ENCODE measurements at regions not wholly inside any gene's neighbourhood (a gene's known extent, or its start where the extent isn't known, plus 50 kb on each side); places are given as distances from the start of the nearest gene placed in this dataset.
"Not testable (repeated sequence)": the region's sequence is repeated elsewhere in the genome, so short reads cannot be mapped to it uniquely, and the experiment has no call there.

DNA sequence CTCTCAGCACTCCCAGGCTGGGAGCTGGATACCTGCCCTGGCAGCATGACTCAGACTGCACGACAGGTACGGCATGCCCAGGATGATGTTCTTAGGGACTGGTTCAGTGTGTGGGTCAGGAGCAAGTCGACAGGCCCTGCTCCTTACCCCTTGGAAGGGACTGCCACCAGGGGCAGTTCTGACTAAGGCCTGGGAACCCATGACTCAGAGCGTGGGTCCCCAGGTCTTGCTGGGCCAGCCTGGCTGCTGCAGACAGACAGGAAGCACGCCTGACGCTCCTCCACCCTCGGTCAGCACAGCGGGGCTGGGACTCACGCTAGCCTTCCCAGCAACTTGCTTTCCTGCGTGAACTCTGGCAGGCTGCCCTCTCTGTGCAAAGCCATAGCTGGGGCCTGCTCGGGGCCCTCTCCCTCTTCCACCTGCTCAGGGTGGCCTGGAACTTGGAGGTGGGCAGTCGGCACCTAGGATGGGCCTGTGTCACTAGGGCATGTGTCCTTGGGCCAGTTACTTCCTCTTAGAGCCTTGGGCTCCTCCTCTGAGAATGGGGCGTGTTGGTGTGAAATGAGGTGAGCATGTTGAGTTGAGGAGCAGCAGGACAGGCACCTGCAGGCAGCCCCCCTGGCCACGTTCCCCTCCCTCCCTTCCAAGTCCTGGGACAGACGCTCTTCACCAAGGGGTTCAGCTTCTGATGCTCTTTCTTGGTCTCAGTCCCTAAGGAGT is 127.0 kb upstream of the AKAP13 start:
- H3K9me1 ChIP-seq (ENCODE audit: insufficient read depth, low read length); H3K23ac ChIP-seq (ENCODE audit: low read depth, low read length); H2BK20ac ChIP-seq (ENCODE audit: low read depth, low read length); H3K4me3 ChIP-seq (ENCODE audit: insufficient read depth, low read depth, low read length); H3K27ac ChIP-seq (ENCODE audit: insufficient read depth, low read length); H2AK5ac ChIP-seq (ENCODE audit: low read depth, low read length); H3K4ac ChIP-seq (ENCODE audit: low read depth, low read length); H4K8ac ChIP-seq (ENCODE audit: low read depth in 2 of 2, low read length in 2 of 2); H2AFZ ChIP-seq (replicated peaks; ENCODE audit: low read length, poor library complexity); H2BK120ac ChIP-seq (ENCODE audit: low read depth, low read length); H4K20me1 ChIP-seq (ENCODE audit: insufficient read depth, low read length); H3K18ac ChIP-seq (ENCODE audit: low read depth, low read length); H3K79me1 ChIP-seq (ENCODE audit: low read depth in 1 of 2, low read length in 2 of 2); H3K4me2 ChIP-seq (ENCODE audit: low read depth, low read length); H2BK15ac ChIP-seq (ENCODE audit: low read depth, low read length); H4K5ac ChIP-seq (ENCODE audit: low read depth, low read length); H2AK9ac ChIP-seq (replicated peaks; ENCODE audit: low read depth, low read length, poor library complexity); H3K9me3 ChIP-seq (ENCODE audit: control insufficient read depth, insufficient read depth, low read length); H2BK5ac ChIP-seq (ENCODE audit: low read depth, low read length, poor library complexity, severe bottlenecking); H3K14ac ChIP-seq (replicated peaks; ENCODE audit: low read depth, low read length); H3K27me3 ChIP-seq (ENCODE audit: control insufficient read depth, insufficient read depth, low read length); H3K9ac ChIP-seq (ENCODE audit: low read depth, low read length); intact Hi-C loops (cut with micrococcal nuclease); H3K4me1 ChIP-seq (ENCODE audit: control insufficient read depth, insufficient read depth, low read length); CTCF ChIA-PET; BruUV-seq (replicated peaks); in situ Hi-C loops (cut with MboI; ENCODE audit: low sequenced_read_pairs); H3K56ac ChIP-seq (ENCODE audit: extremely low read depth, insufficient read depth, low read length); POLR2A ChIA-PET (ENCODE audit: unreplicated experiment); H3K36me3 ChIP-seq (ENCODE audit: control insufficient read depth, insufficient read depth, low read length); dilution Hi-C loops (cut with HindIII; ENCODE audit: low sequenced_read_pairs, unreplicated experiment); H4K91ac ChIP-seq (ENCODE audit: insufficient read depth, low read depth, low read length): not testable (repeated sequence)
- WGBS, 2 experiments (ENCODE audit: extremely low coverage in 2 of 2, insufficient read length in 1 of 2), result no CpG with 5 or more reads among the region's 15 CpGs
- ATAC-seq (ENCODE audit: low read depth), result peak; percentile 79
- peak; percentile 16 for DNase-seq

DNA sequence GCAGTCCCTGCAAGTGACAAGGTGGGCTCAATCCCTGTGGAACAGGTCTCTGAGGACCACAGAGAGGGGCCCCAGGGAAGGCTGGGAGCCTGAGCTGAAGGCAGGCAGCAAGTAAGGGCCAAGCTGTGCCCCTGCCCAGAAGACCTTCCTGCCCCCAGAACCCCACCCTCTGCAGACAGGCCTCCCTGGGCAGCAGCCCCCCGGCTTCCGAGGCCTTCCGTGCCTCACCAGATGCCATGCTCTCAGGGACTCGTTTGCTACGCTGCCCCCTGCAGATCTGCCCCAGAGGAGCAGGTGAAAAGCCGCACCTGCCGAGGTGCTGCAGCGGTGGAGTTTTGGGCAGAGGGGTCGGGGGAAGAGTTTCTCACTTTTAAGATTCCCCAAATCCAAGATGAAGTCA is 125.4 kb upstream of the AKAP13 start:
- intact Hi-C loops (cut with micrococcal nuclease); H2BK120ac ChIP-seq (ENCODE audit: low read depth, low read length); H3K18ac ChIP-seq (ENCODE audit: low read depth, low read length); H2BK5ac ChIP-seq (ENCODE audit: low read depth, low read length, poor library complexity, severe bottlenecking); H3K4me3 ChIP-seq (ENCODE audit: insufficient read depth, low read depth, low read length); H3K9me1 ChIP-seq (ENCODE audit: insufficient read depth, low read length); H3K9ac ChIP-seq (ENCODE audit: low read depth, low read length); H2AK9ac ChIP-seq (replicated peaks; ENCODE audit: low read depth, low read length, poor library complexity); H4K20me1 ChIP-seq (ENCODE audit: insufficient read depth, low read length); DNase-seq; dilution Hi-C loops (cut with HindIII; ENCODE audit: low sequenced_read_pairs, unreplicated experiment); H3K79me1 ChIP-seq (ENCODE audit: low read depth in 1 of 2, low read length in 2 of 2); H3K4me1 ChIP-seq (ENCODE audit: control insufficient read depth, insufficient read depth, low read length); CTCF ChIA-PET; H3K27me3 ChIP-seq (ENCODE audit: control insufficient read depth, insufficient read depth, low read length); H4K8ac ChIP-seq (ENCODE audit: low read depth in 2 of 2, low read length in 2 of 2); H4K5ac ChIP-seq (ENCODE audit: low read depth, low read length); H3K23ac ChIP-seq (ENCODE audit: low read depth, low read length); H2AFZ ChIP-seq (replicated peaks; ENCODE audit: low read length, poor library complexity); H3K9me3 ChIP-seq (ENCODE audit: control insufficient read depth, insufficient read depth, low read length); H3K27ac ChIP-seq (ENCODE audit: insufficient read depth, low read length); H2AK5ac ChIP-seq (ENCODE audit: low read depth, low read length); H2BK15ac ChIP-seq (ENCODE audit: low read depth, low read length); H3K14ac ChIP-seq (replicated peaks; ENCODE audit: low read depth, low read length); H3K36me3 ChIP-seq (ENCODE audit: control insufficient read depth, insufficient read depth, low read length); H2BK20ac ChIP-seq (ENCODE audit: low read depth, low read length); H3K4ac ChIP-seq (ENCODE audit: low read depth, low read length); H3K56ac ChIP-seq (ENCODE audit: extremely low read depth, insufficient read depth, low read length); H4K91ac ChIP-seq (ENCODE audit: insufficient read depth, low read depth, low read length); ATAC-seq (ENCODE audit: low read depth); POLR2A ChIA-PET (ENCODE audit: unreplicated experiment); in situ Hi-C loops (cut with MboI; ENCODE audit: low sequenced_read_pairs); H3K4me2 ChIP-seq (ENCODE audit: low read depth, low read length); BruUV-seq (replicated peaks): not testable (repeated sequence)
- no CpG with 5 or more reads among the region's 9 CpGs for WGBS, 2 experiments (ENCODE audit: extremely low coverage in 2 of 2, insufficient read length in 1 of 2)

Measured in IMR-90 (cell line).